GM10248 (cell line): ENCODE measurements at regions not wholly inside any gene's neighbourhood (a gene's known extent, or its start where the extent isn't known, plus 50 kb on each side); places are given as distances from the start of the nearest gene placed in this dataset.

Source experiments
- CTCF ChIA-PET: fragments of 300-600 bp; sonication (Branson Sonifier 250); formaldehyde crosslinking; extraction: SDS; loops from one replicate; lab custom pipeline; 2021; ENCODE audit warnings: antibody characterized with exemption; lab: Yijun Ruan, JAX
- POLR2A ChIA-PET: fragments of 350-650 bp; sonication (Branson Sonifier 250); formaldehyde crosslinking; extraction: SDS; loops from one replicate; lab custom pipeline; 2020; ENCODE audit warnings: antibody characterized with exemption; lab: Yijun Ruan, JAX
- DNase-seq: peaks from one replicate; pipeline ENCODE4 v3.0.0; 2012; ENCODE audit errors: extremely low spot score
- TF ChIP-seq, protein P1 (sequence below): IDR thresholded peaks from 2 replicates; pipeline ENCODE4 v1.5.1; 2012; ENCODE audit warnings: mild to moderate bottlenecking, low read depth; ENCODE audit errors: extremely low read depth, missing control alignments, control extremely low read depth

DNA sequence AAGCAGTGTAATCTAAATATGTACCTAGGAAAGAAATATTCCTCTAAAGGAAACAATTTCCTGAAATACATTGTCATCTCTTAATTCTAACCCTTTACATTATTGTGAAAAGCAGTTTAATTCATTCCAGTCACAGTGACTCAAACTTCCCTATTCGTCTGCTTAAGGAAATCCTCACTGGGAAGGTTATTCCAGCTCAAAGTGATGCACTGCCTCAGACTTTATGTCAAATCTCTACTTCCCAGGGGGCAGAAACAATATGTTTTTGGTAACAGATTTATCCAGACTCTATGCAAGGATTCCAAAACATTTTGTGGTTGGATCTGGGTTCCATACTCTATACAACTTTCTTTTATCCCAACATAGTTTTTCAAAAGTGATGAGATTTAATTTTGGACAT lies 145.2 kb downstream of the NTMT2 start:
- ChIA-PET CTCF (interaction anchor here (1.1 kb wide), 1 partner anchor 22 kb away, joined by 3 read pairs; no protein-coding TSS in a partner anchor), POLR2A (no interaction called here)
- no peak for DNase-seq
- TF ChIP-seq, protein P1, sequence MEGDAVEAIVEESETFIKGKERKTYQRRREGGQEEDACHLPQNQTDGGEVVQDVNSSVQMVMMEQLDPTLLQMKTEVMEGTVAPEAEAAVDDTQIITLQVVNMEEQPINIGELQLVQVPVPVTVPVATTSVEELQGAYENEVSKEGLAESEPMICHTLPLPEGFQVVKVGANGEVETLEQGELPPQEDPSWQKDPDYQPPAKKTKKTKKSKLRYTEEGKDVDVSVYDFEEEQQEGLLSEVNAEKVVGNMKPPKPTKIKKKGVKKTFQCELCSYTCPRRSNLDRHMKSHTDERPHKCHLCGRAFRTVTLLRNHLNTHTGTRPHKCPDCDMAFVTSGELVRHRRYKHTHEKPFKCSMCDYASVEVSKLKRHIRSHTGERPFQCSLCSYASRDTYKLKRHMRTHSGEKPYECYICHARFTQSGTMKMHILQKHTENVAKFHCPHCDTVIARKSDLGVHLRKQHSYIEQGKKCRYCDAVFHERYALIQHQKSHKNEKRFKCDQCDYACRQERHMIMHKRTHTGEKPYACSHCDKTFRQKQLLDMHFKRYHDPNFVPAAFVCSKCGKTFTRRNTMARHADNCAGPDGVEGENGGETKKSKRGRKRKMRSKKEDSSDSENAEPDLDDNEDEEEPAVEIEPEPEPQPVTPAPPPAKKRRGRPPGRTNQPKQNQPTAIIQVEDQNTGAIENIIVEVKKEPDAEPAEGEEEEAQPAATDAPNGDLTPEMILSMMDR, result no peak

DNA sequence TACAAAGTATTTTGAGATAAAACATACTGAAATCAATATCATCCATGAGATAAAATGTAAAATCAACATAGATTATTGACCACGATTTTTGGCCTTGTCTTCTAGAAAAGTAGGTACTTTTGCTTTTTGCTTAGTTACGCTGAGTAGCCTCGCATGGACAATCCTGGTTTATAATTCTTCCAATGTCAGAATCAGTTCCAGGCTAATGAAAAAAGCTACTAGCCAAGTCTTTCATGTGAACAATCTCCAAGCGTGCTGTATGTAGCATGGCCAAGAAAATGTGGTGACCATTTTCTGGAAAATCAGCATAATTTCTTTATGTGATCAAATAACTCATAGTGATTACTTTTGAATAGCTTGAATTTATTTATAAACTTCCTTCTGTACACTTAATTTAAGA lies 145.8 kb downstream of the NTMT2 start:
- no peak for DNase-seq
- CTCF ChIA-PET, result no interaction called here
- POLR2A ChIA-PET, result no interaction called here
- TF ChIP-seq, protein P1, result no peak

GRCh38 chr1:170296211-170296610 lies 150.5 kb downstream of the NTMT2 start:
- CTCF ChIA-PET, result no interaction called here
- DNase-seq, result no peak
- TF ChIP-seq, protein P1, result no peak
- POLR2A ChIA-PET, result no interaction called here

DNA sequence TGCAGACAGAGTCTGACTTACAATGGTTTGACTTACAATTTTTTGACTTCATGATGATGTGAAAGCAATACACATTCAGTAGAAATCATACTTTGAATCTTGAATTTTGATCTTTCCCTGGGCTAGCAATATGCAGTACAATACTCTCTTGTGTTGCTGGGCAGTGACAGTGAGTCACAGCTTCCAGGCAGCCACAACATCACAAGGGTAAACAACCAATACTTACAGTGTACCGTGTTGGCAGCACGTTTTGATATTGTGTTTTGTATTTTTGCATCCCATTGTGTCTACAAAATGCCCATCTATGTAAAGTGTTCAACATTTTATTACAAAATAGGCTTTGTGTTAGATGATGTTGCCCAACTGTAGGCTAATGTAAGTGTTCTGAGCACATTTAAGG lies 150.9 kb downstream of the NTMT2 start:
- POLR2A ChIA-PET, result no interaction called here
- no peak for DNase-seq
- CTCF ChIA-PET, result no interaction called here

DNA sequence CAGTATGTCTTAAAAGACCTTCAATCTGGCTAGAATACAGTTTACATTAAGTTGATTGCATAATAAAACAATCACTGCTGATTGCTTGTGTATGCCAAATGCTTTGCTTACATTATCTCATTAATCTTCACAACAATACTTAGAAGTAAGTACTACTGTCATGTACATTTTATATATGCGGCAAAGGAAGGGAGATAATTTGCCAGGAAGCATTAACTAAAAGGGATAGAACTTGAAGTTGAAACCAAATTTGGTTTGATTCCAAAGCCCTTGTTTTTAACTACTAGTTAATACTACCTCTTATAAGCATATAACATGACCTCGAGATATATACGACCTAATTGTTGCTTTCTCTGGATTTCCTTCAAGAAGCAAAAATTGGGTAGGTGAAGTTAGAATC lies 155.8 kb downstream of the NTMT2 start:
- no peak for DNase-seq
- TF ChIP-seq, protein P1, result no peak
- ChIA-PET CTCF (no interaction called here), POLR2A (no interaction called here)

More for the DNA sequence above, 150.9 kb downstream of the NTMT2 start:
- TF ChIP-seq, protein P1, result no peak

GRCh38 chr1:170303034-170303433 lies 157.3 kb downstream of the NTMT2 start:
- ChIA-PET POLR2A (no interaction called here), CTCF (no interaction called here)
- TF ChIP-seq, protein P1, result no peak
- DNase-seq, result no peak

GRCh38 chr1:170305777-170306512 lies 160.2 kb downstream of the NTMT2 start:
- DNase-seq, result no peak
- TF ChIP-seq, protein P1, result no peak
- CTCF ChIA-PET, result interaction anchor here (1.1 to 1.5 kb wide), 2 partner anchors 9 to 13 kb away, joined by 3 read pairs; no protein-coding TSS in a partner anchor
- POLR2A ChIA-PET, result no interaction called here
